ENCODE measurements at regions not wholly inside any gene's neighbourhood (a gene's known extent, or its start where the extent isn't known, plus 50 kb on each side); places are given as distances from the start of the nearest gene placed in this dataset.
"Not testable (repeated sequence)": the region's sequence is repeated elsewhere in the genome, so short reads cannot be mapped to it uniquely, and the experiment has no call there.

DNA sequence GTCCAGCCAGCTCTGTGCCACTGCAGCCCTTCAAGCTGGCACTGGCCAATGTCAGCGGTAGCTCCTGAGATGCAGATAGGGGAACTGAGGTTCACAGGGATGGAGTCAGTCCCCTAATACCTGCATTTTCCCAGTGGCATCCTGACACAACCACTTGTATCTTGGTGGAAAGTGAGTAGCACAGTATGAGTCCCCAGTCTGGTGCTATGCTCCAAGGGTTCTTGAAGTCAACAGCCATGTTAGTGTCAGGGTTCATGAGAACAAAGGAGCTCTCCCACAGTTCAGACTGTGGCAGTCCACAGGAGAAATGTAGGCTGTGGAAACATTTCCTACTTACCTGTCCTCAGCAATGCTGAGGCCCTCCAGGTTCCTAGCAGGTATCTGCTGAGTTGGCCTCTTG lies 115.5 kb downstream of the ZNF736 start:
- no peak for DNase-seq
- H3K9me3 ChIP-seq: peaks cover 0 to 8% (median 0%) of the 10 kb centered on the region in 4 donors
- no peaks in the 10 kb centered on the region for H3K36me3 ChIP-seq
- H3K27me3 ChIP-seq: no peaks in the 10 kb centered on the region
- H3K4me3 ChIP-seq: no peak overlapping the region
- TF ChIP-seq POLR2AphosphoS5 (IDR thresholded peaks at IDR 0.05): no peak
- no peak for TF ChIP-seq CTCF (IDR thresholded peaks at IDR 0.05)
- no peak for TF ChIP-seq POLR2A (IDR thresholded peaks at IDR 0.05)
- no peak for TF ChIP-seq EP300 (IDR thresholded peaks at IDR 0.05)
- H3K27ac ChIP-seq: no peak overlapping the region
- 93 to 98% methylated on average over 1 of the region's 1 CpG for WGBS, 2 donors
- intact Hi-C loops (cut with DNase I): no loop called here
- no peaks in the 10 kb centered on the region for H3K4me1 ChIP-seq

- H3K4me1 ChIP-seq; H3K27me3 ChIP-seq; H3K27ac ChIP-seq; intact Hi-C loops (cut with DNase I); H3K4me3 ChIP-seq; H3K9me3 ChIP-seq; H3K36me3 ChIP-seq; DNase-seq: not testable (repeated sequence)
These were observed 111.7 kb downstream of the ZNF736 start for GRCh38 chr7:64425436-64425835.

- no peaks in the 10 kb centered on the region for H3K36me3 ChIP-seq
- H3K27me3 ChIP-seq: no peaks in the 10 kb centered on the region
- no peak overlapping the region for H3K4me3 ChIP-seq
- DNase-seq: no peak
- TF ChIP-seq EP300 (IDR thresholded peaks at IDR 0.05) (no peak), CTCF (IDR thresholded peaks at IDR 0.05) (no peak), POLR2A (IDR thresholded peaks at IDR 0.05) (no peak), POLR2AphosphoS5 (IDR thresholded peaks at IDR 0.05) (no peak)
- H3K27ac ChIP-seq: no peak overlapping the region
- H3K9me3 ChIP-seq: peaks cover 0 to 8% (median 2%) of the 10 kb centered on the region in 4 donors
- intact Hi-C loops (cut with DNase I): no loop called here
- 91 to 95% methylated on average over 18 of the region's 18 CpGs for WGBS, 2 donors
- H3K4me1 ChIP-seq: no peaks in the 10 kb centered on the region
These were observed 93.4 kb downstream of the ZNF736 start for GRCh38 chr7:64407148-64407547.

All from sigmoid colon (tissue), 6 donors.